MM.1S (cell line): ENCODE measurements at regions not wholly inside any gene's neighbourhood (a gene's known extent, or its start where the extent isn't known, plus 50 kb on each side); places are given as distances from the start of the nearest gene placed in this dataset.

ENCODE experiments used
- DNase-seq: peaks from one replicate; pipeline ENCODE4 v3.0.0-alpha.2; 2015
- H2AFZ ChIP-seq: fragments of 300-600 bp; sonication (generic); 2 replicates; pipeline ENCODE4 v1.6.0; 2016; ENCODE audit warnings: antibody characterized with exemption, low read length
- H3F3A ChIP-seq: fragments of 300-600 bp; sonication (generic); 2 replicates; pipeline ENCODE4 v1.6.1; 2016; ENCODE audit warnings: mild to moderate bottlenecking, antibody characterized with exemption, low read length, moderate library complexity, mixed read lengths; ENCODE audit not compliant: insufficient read depth
- H3K27ac ChIP-seq: fragments of 300-600 bp; sonication (generic); 2 replicates; pipeline ENCODE4 v1.5.1; 2016; ENCODE audit warnings: mild to moderate bottlenecking, low read length
- H3K27me3 ChIP-seq: fragments of 300-600 bp; sonication (generic); replicated peaks from 2 replicates; pipeline ENCODE4 v1.6.0; 2016; ENCODE audit warnings: low read length; ENCODE audit not compliant: insufficient read depth
- H3K36me3 ChIP-seq: fragments of 300-600 bp; sonication (generic); replicated peaks from 2 replicates; pipeline ENCODE4 v1.6.1; 2016; ENCODE audit warnings: mild to moderate bottlenecking, low read length, mixed read lengths; ENCODE audit not compliant: insufficient read depth
- H3K4me1 ChIP-seq: fragments of 300-600 bp; sonication (generic); 2 replicates; pipeline ENCODE4 v1.6.1; 2016; ENCODE audit warnings: low read length, mixed read lengths
- H3K4me2 ChIP-seq: fragments of 300-600 bp; sonication (generic); 2 replicates; pipeline ENCODE4 v1.6.0; 2016; ENCODE audit warnings: low read depth, low read length
- H3K4me3 ChIP-seq: fragments of 300-600 bp; sonication (generic); 2 replicates; pipeline ENCODE4 v1.5.1; 2016; ENCODE audit warnings: low read length, mixed read lengths
- H3K79me2 ChIP-seq: fragments of 300-600 bp; sonication (generic); 2 replicates; pipeline ENCODE4 v1.6.1; 2016; ENCODE audit warnings: mixed run types, low read length, mixed read lengths
- H3K9ac ChIP-seq: fragments of 300-600 bp; sonication (generic); 2 replicates; pipeline ENCODE4 v1.6.1; 2016; ENCODE audit warnings: low read length, mixed read lengths
- H3K9me2 ChIP-seq: fragments of 300-600 bp; sonication (generic); replicated peaks from 2 replicates; pipeline ENCODE4 v1.6.1; 2016; ENCODE audit warnings: mild to moderate bottlenecking, low read length, mixed read lengths; ENCODE audit not compliant: insufficient read depth
- H3K9me3 ChIP-seq: fragments of 300-600 bp; sonication (generic); replicated peaks from 2 replicates; pipeline ENCODE4 v1.6.1; 2016; ENCODE audit warnings: mild to moderate bottlenecking, low read length, mixed read lengths; ENCODE audit not compliant: insufficient read depth
- H4K20me1 ChIP-seq: fragments of 300-600 bp; sonication (generic); 2 replicates; pipeline ENCODE4 v1.6.1; 2016; ENCODE audit warnings: mild to moderate bottlenecking, low read length, moderate library complexity, mixed read lengths; ENCODE audit not compliant: insufficient read depth
- EZH2 ChIP-seq: fragments of 300-600 bp; sonication (generic); optimal IDR thresholded peaks from 2 replicates; pipeline ENCODE3; 2017; ENCODE audit warnings: low read depth, mild to moderate bottlenecking, antibody characterized with exemption, low read length, mixed read lengths
- EZH2phosphoT487 ChIP-seq: fragments of 300-600 bp; sonication (generic); IDR thresholded peaks from 2 replicates; pipeline ENCODE4 v1.6.1; 2018; ENCODE audit warnings: antibody characterized with exemption, low read length
- TF ChIP-seq, protein P1 (sequence below): fragments of 300-600 bp; sonication (generic); IDR thresholded peaks from 2 replicates; pipeline ENCODE4 v1.5.1; 2016; ENCODE audit warnings: antibody characterized with exemption, low read length, mixed read lengths

DNA sequence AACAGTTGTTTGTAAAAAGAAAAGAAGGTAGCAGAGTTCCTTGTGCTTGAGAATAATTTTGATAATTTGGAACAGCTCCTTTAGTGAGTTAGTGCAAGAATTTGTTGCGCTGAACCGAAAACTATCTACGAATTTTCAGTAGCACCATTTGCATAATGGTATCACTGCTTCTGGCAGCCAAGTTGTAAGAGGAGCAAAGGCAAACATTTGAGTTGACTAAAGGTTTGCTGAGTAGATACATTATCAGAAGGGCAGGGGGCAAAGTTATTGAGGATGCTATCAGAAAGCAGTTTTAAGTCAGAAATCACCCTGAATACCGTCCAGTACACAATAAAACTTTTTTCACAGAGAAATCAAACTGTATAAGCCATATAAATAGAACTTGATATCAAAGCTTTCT lies 181.5 kb upstream of the MOCS2 start:
- H3K4me3 ChIP-seq = no peak overlapping the region

DNA sequence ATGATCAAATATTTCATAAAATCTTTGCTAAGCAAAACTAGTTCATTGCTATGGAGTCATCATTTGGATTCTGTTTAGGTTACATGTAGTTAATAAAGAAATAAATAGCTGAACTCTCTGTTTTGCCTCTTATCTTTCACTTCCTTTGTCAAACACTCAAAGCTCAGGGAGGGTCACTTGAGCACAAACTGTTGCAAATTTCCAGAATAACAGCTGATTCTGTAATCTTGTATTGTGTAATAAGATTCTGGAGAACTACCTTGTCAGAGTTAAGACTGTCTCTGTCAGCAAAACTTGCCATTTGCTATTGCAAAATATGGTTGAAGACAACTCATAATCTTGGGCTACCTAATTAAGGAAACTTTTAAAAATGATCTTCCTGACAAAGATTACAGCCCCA lies 182.0 kb upstream of the MOCS2 start:
- Histone ChIP-seq H3K36me3 (no peaks in the 10 kb centered on the region), H4K20me1 (no peaks in the 10 kb centered on the region), H3K4me1 (no peaks in the 10 kb centered on the region), H3K79me2 (no peaks in the 10 kb centered on the region), H3K27ac (no peak overlapping the region), H3F3A (no peaks in the 10 kb centered on the region), H3K9ac (no peak overlapping the region), H3K9me3 (no peaks in the 10 kb centered on the region), H2AFZ (no peak overlapping the region), H3K27me3 (no peaks in the 10 kb centered on the region), H3K4me3 (no peak overlapping the region), H3K4me2 (no peak overlapping the region), H3K9me2 (no peaks in the 10 kb centered on the region)
- no peak for DNase-seq
- TF ChIP-seq EZH2 (no peak), EZH2phosphoT487 (no peak)
- TF ChIP-seq, protein P1, sequence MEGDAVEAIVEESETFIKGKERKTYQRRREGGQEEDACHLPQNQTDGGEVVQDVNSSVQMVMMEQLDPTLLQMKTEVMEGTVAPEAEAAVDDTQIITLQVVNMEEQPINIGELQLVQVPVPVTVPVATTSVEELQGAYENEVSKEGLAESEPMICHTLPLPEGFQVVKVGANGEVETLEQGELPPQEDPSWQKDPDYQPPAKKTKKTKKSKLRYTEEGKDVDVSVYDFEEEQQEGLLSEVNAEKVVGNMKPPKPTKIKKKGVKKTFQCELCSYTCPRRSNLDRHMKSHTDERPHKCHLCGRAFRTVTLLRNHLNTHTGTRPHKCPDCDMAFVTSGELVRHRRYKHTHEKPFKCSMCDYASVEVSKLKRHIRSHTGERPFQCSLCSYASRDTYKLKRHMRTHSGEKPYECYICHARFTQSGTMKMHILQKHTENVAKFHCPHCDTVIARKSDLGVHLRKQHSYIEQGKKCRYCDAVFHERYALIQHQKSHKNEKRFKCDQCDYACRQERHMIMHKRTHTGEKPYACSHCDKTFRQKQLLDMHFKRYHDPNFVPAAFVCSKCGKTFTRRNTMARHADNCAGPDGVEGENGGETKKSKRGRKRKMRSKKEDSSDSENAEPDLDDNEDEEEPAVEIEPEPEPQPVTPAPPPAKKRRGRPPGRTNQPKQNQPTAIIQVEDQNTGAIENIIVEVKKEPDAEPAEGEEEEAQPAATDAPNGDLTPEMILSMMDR = no peak

More for the DNA sequence above, 181.5 kb upstream of the MOCS2 start:
- Histone ChIP-seq H2AFZ (no peak overlapping the region), H3K27me3 (no peaks in the 10 kb centered on the region), H3K79me2 (no peaks in the 10 kb centered on the region), H3K36me3 (no peaks in the 10 kb centered on the region), H3K9ac (no peak overlapping the region), H3F3A (no peaks in the 10 kb centered on the region), H3K27ac (no peak overlapping the region), H4K20me1 (no peaks in the 10 kb centered on the region), H3K9me2 (no peaks in the 10 kb centered on the region), H3K9me3 (no peaks in the 10 kb centered on the region), H3K4me2 (no peak overlapping the region), H3K4me1 (no peaks in the 10 kb centered on the region)
- no peak for DNase-seq
- TF ChIP-seq EZH2 = no peak
- TF ChIP-seq EZH2phosphoT487 = no peak
- TF ChIP-seq, protein P1 = no peak

GRCh38 chr5:53298841-53299240 lies 181.6 kb upstream of the FST start:
- Histone ChIP-seq H3K36me3 (no peaks in the 10 kb centered on the region), H4K20me1 (no peaks in the 10 kb centered on the region), H3K27ac (no peak overlapping the region), H3F3A (no peaks in the 10 kb centered on the region), H3K4me2 (no peak overlapping the region), H3K79me2 (no peaks in the 10 kb centered on the region), H3K9ac (no peak overlapping the region), H3K4me3 (no peak overlapping the region), H3K9me2 (no peaks in the 10 kb centered on the region), H3K27me3 (no peaks in the 10 kb centered on the region), H3K9me3 (no peaks in the 10 kb centered on the region), H2AFZ (no peak overlapping the region), H3K4me1 (no peaks in the 10 kb centered on the region)
- no peak for DNase-seq
- TF ChIP-seq, protein P1 = no peak
- TF ChIP-seq EZH2phosphoT487 (no peak), EZH2 (no peak)
